Left cardiac atrium (tissue), 4 donors: ENCODE measurements at regions not wholly inside any gene's neighbourhood (a gene's known extent, or its start where the extent isn't known, plus 50 kb on each side); places are given as distances from the start of the nearest gene placed in this dataset.
"Not testable (repeated sequence)": the region's sequence is repeated elsewhere in the genome, so short reads cannot be mapped to it uniquely, and the experiment has no call there.

Experiments
- ATAC-seq, 2 donors: fragments of 200-7000 bp; cut with Tn5 transposase; one replicate each; pipeline ENCODE4 v1.9.1; 2020; ENCODE audit warnings: mild to moderate bottlenecking in 2 of 2, moderate library complexity in 2 of 2
- DNase-seq: peaks from one replicate; pipeline ENCODE4 v3.0.0-alpha.2; 2020
- intact Hi-C, 2 donors: fragments of 100-400 bp; cut with DNase I; formaldehyde crosslinking; loops; one replicate each; pipeline versions ENCODE4 v1.14.1 to v1.15.1; 2022 to 2023
- donor health status: DM: no; HTN: yes; CAD: no.
- donor health status: DM: no; HTN: yes; CAD: no; lungs with severe emphysema.
- donor health status: DM: yes; HTN: yes; CAD: no.
- donor health status: Dilated cardiomyopathy.

DNA sequence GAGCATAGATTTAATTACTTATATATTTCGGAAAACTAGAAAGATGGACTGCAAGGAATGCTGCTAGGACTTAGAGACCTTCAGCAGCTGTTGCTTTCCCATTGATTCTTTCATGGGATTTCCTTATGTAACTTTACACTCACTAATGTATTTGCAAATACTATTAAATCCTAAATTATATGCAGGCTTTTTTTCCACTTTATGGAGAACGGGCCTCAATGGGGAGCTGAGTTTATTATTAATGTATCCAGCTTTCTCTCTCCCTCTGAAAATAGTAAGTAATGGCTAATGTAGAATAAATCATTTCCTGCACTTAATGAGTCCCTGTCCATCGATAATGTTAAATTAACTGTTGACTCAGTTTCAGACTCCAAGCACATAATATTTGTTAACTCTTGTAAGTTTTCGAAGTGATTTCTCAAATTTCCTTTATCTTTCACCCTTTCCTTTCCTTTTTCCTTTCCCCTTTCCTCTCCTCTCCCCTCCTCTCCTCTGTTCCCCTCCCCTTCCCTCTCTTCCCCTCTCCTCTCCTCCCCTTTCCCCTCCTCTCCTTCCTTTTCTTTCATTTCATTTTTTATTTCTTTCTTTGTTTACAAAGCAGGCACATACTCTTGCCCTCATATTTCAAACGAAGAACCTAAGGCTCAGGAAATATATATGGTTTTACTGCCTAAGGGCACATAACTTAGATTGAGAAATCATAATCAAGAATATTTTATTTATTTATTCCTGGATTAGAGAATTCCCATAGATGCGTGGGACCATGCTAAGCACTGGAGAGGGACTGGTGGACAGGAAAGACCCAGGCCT is 503.6 kb downstream of the MMUT start:
- ATAC-seq: no peak
- no peak for DNase-seq
- intact Hi-C loops: no loop called here

DNA sequence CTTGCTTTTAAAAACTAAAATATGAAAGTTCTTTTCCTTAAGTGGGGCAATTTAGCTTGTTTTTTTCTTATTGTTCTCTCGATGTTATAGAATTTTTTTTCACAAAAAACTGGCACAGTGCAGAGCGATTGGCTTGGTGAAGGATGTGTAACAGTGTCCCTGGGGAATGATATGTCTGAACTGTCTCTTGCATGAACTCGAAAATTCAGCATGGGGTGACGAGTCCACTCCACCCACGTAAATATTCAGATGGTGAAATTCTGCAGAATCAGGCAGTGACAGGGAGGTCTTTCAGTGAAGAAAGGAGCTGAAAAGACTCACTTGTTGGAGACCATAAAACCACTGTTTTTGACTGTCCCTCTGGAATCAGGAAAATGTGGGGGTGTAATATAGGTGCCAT is 505.3 kb downstream of the MMUT start:
- no peak for ATAC-seq
- intact Hi-C loops: no loop called here
- no peak for DNase-seq

DNA sequence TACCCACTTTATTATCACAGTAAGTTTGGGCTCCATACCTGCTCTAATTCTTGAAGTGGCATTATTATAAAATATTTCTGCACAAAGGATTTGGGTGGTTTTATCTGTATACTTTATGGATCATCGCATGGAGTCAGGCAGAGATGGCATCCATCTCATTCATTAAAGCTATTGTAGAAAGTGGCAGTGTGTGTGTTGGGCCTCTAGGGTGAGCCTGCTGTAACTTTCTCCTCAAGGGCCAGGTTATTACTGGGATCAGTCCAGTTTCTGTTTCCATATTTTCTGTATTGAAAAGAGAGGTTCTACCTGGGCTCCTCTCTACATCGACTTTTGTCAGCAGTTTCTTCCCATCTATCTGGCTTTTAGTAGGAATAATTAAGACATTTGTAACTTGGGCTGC is 511.1 kb downstream of the MMUT start:
- ATAC-seq (no peak), DNase-seq (no peak)
- intact Hi-C loops: no loop called here

DNA sequence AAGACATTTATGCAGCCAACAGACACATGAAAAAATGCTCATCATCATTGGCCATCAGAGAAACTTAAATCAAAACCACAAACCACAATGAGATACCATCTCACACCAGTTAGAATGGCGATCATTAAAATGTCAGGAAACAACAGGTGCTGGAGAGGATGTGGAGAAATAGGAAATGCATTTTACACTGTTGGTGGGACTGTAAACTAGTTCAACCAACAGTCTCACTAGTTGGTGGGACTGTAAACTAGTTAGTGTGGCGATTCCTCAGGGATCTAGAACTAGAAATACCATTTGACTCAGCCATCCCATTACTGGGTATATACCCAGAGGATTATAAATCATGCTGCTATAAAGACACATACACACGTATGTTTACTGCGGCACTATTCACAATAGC is 518.8 kb downstream of the MMUT start:
- intact Hi-C loops, DNase-seq, ATAC-seq: not testable (repeated sequence)

GRCh38 chr6:48933136-48933535 is 529.9 kb downstream of the MMUT start:
- no peak for ATAC-seq
- DNase-seq: no peak
- intact Hi-C loops: no loop called here

GRCh38 chr6:48928937-48929336 is 534.1 kb downstream of the MMUT start:
- DNase-seq (no peak), ATAC-seq (no peak)
- intact Hi-C loops: no loop called here

DNA sequence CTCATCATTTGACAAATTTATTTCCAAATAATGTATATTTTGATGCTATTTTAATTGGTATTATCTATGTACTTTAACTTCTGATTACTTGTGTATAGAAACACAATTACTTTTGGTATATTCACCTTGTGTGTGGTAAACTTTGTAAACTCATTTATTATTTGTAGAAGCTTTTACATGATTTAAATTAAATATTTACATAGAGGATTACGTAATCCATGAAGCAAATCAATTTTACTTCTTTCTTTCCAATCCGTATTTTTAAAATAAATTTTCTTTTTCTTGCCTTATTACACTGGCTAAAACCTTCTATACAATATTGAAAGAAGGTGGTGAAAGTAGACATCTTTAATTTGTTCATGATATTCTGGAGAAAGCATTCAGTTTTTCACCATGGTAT is 540.2 kb downstream of the MMUT start:
- ATAC-seq: no peak
- intact Hi-C loops: no loop called here

GRCh38 chr6:48919555-48919954 is 543.5 kb downstream of the MMUT start:
- intact Hi-C loops: no loop called here
- DNase-seq: no peak

More for the DNA sequence above, 540.2 kb downstream of the MMUT start:
- no peak for DNase-seq

GRCh38 chr6:48917233-48917632 is 545.8 kb downstream of the MMUT start:
- ATAC-seq: no peak
- DNase-seq: no peak
- intact Hi-C loops: no loop called here

More at GRCh38 chr6:48919555-48919954, 543.5 kb downstream of the MMUT start:
- ATAC-seq: no peak

DNA sequence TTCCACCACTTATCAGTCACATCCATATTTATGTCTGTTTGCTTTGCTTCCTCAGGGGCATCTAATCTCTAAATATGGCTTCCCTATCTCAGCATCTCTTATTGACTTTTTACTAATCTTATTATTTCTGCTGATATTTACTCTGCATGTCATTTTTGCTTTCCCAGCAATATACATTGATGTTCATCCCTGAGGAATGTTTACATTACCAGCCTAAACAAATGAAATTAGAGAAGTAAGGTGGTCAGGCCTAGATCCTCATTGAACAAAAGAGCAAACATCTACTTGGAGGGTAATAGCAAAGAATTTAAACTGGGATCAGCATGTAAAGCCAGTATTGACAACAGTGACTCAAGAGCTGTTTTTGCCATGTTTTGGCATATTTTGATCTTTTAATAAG is 546.4 kb downstream of the MMUT start:
- DNase-seq: no peak
- intact Hi-C loops: no loop called here
- no peak for ATAC-seq

GRCh38 chr6:48915591-48915990 is 547.5 kb downstream of the MMUT start:
- no peak for ATAC-seq
- intact Hi-C loops: no loop called here

GRCh38 chr6:48912503-48912902 is 550.5 kb downstream of the MMUT start:
- intact Hi-C loops: no loop called here
- DNase-seq (no peak), ATAC-seq (no peak)

More at GRCh38 chr6:48915591-48915990, 547.5 kb downstream of the MMUT start:
- no peak for DNase-seq

DNA sequence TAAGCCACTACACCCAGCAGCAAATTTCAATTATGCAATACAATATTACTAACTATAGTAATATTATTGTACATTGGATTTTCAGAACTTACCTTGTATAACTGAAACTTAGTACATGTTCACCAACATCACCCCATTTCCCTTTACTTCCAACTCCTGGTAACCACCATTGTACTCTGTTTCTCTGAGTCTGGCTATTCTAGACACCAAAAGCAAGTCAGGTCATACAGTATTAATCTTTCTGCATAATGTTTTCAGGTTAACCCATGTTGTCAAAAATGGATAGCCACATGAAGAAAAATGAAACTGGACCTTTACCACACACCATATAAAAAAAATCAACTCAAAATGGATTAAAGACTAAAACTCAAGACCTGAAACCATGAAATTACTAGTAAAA is 558.2 kb downstream of the MMUT start:
- ATAC-seq (no peak), DNase-seq (no peak)
- intact Hi-C loops: no loop called here

GRCh38 chr6:48894469-48894868 is 568.6 kb downstream of the MMUT start:
- DNase-seq (no peak), ATAC-seq (no peak)
- intact Hi-C loops: no loop called here

- DNase-seq: no peak
- intact Hi-C loops: no loop called here
These were observed 570.0 kb downstream of the MMUT start for GRCh38 chr6:48893048-48893447.

GRCh38 chr6:48891308-48891707 is 571.7 kb downstream of the MMUT start:
- ATAC-seq: no peak
- intact Hi-C loops: no loop called here
- DNase-seq: no peak

More at GRCh38 chr6:48893048-48893447, 570.0 kb downstream of the MMUT start:
- no peak for ATAC-seq

GRCh38 chr6:48889429-48889828 is 573.6 kb downstream of the MMUT start:
- intact Hi-C loops: no loop called here
- DNase-seq: no peak
- ATAC-seq: no peak

GRCh38 chr6:48883116-48883515 is 579.9 kb downstream of the MMUT start:
- intact Hi-C loops: no loop called here
- no peak for ATAC-seq
- DNase-seq: no peak

- DNase-seq (no peak), ATAC-seq (no peak)
- intact Hi-C loops: no loop called here
These were observed 581.5 kb downstream of the MMUT start for GRCh38 chr6:48881551-48881950.

- DNase-seq (no peak), ATAC-seq (no peak)
- intact Hi-C loops: no loop called here
These were observed 593.5 kb downstream of the MMUT start for GRCh38 chr6:48869595-48869994.

DNA sequence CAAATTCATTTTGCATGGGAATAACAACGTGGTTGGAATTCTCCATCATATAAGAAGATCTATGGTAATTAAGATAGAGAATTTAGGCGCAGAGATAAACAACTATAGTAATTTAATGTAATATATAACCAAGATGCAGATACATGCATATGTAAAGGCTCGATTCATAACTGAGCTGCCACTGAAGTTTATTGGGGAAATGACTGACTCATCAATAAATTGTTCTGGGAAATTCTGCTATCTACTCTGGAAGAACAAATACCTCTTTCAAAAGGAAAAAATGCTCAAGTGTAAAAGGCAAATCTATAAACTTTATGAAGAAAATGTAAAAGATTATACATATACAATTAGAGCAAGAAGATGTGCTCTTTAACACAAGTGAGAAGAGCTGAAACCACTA is 596.4 kb downstream of the MMUT start:
- no peak for ATAC-seq
- DNase-seq: no peak
- intact Hi-C loops: no loop called here
